SJSA1 (cell line): ENCODE measurements at regions not wholly inside any gene's neighbourhood (a gene's known extent, or its start where the extent isn't known, plus 50 kb on each side); places are given as distances from the start of the nearest gene placed in this dataset.
A peak's percentile ranks its signal among the peaks of the same experiment; 100 is the strongest.
"Not testable (repeated sequence)": the region's sequence is repeated elsewhere in the genome, so short reads cannot be mapped to it uniquely, and the experiment has no call there.

ENCODE experiments used
- DNase-seq, 2 experiments: peaks; one replicate each; pipeline ENCODE4 v3.0.0-alpha.2; 2015 to 2020; ENCODE audit warnings: low spot score in 2 of 2, low read depth in 1 of 2
- H3K27ac ChIP-seq: fragments of 250-450 bp; sonication (Bioruptor Pico); 2 replicates; pipeline ENCODE4 v1.5.1; 2020; ENCODE audit warnings: mild to moderate bottlenecking, moderate library complexity
- H3K27me3 ChIP-seq: fragments of 250-450 bp; sonication (Bioruptor Pico); replicated peaks from 2 replicates; pipeline ENCODE4 v1.5.1; 2020; ENCODE audit warnings: mild to moderate bottlenecking, moderate library complexity
- H3K36me3 ChIP-seq: fragments of 250-450 bp; sonication (Bioruptor Pico); 2 replicates; pipeline ENCODE4 v1.5.1; 2020; ENCODE audit warnings: mild to moderate bottlenecking
- H3K4me1 ChIP-seq: fragments of 250-450 bp; sonication (Bioruptor Pico); replicated peaks from 2 replicates; pipeline ENCODE4 v1.6.1; 2021; ENCODE audit warnings: mild to moderate bottlenecking
- H3K4me3 ChIP-seq: fragments of 250-450 bp; sonication (Bioruptor Pico); 2 replicates; pipeline ENCODE4 v1.5.1; 2020; ENCODE audit warnings: mild to moderate bottlenecking
- H3K9me3 ChIP-seq: fragments of 250-450 bp; sonication (Bioruptor Pico); replicated peaks from 2 replicates; pipeline ENCODE4 v1.5.1; 2020; ENCODE audit warnings: mild to moderate bottlenecking

DNA sequence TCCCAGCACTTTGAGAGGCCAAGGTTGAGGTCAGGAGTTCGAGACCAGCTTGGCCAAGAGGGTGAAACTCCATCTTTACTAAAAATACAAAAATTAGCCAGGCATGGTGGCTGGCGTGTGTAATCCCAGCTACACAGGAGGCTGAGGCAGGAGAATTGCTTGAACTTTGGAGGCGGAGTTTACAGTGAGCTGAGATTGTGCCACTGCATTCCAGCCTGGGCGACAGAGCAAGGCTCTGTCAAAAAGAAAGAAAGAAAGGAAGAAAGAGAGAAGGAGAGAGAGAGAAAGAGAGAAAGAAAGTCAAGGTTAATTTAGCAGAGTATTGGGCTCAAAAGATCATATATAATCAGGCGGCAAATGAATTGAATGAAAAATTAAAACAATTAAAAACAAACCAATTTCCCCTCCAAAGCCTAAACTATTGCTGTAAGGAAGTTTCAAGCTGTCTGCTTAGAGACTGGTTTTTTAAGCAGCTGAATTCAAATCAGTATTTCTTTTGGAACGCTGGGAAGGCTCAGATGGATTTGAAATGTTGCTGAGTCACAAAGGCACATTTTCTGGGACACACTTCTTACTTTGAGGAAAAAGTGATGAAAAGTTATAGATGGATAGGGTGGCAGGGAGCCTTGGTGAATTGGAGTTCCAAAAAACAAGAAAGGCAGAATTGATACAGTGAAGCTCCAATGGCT, 81.3 kb upstream of the BHLHE40 start:
- H3K4me3 ChIP-seq: no peak overlapping the region
- H3K27me3 ChIP-seq: no peaks in the 10 kb centered on the region
- DNase-seq: no peak
- no peaks in the 10 kb centered on the region for H3K9me3 ChIP-seq
- peaks cover 22% of the 10 kb centered on the region for H3K4me1 ChIP-seq
- no peaks in the 10 kb centered on the region for H3K36me3 ChIP-seq
- peak overlapping the region; percentile 26; the same call in 1 of the 2 replicates for H3K27ac ChIP-seq

DNA sequence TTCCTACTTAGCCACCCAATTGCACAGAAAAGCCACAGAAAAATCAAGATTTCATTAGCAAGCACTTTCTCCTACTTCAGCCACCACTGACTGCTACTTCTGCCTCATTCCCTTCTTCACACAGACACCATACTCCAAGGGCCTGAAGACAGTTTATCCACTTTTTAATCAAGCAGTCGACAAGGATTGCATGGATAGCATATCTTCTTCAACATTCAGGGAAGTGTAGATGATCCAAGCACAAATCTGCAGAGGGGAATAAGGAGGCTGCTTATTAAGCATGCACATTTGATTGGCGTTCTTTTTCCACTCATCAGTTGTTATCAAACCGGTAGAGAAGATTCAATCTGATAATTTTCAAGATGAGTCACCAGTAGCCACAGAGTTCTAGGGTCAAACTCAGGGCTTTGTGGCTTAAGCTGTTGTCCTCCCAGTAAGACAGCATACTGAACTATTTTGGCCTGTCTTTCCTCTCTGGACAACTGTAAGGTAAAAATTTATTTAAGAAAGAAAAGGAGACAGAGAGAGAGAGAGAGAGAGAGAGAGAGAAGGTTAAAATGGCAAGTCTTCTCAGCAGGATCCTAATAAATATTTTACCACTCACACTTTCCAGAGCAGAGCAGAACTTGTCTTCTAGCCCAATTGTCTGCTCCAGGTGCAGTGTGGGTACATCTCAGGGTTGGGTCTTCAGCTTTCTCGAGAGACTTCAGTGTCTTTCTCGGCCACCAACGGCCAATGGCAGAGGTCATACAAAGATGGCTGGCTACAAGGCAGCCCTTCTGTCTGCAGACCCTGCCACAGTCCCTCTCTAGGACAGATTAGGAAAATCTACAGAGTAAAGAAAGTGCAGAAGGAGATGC, 80.6 kb upstream of the BHLHE40 start:
- DNase-seq: no peak
- Histone ChIP-seq H3K9me3 (no peaks in the 10 kb centered on the region), H3K27me3 (no peaks in the 10 kb centered on the region), H3K4me3 (no peak overlapping the region), H3K36me3 (no peaks in the 10 kb centered on the region), H3K27ac (peak overlapping the region; percentile 26; the same call in 1 of the 2 replicates), H3K4me1 (peaks cover 22% of the 10 kb centered on the region)

DNA sequence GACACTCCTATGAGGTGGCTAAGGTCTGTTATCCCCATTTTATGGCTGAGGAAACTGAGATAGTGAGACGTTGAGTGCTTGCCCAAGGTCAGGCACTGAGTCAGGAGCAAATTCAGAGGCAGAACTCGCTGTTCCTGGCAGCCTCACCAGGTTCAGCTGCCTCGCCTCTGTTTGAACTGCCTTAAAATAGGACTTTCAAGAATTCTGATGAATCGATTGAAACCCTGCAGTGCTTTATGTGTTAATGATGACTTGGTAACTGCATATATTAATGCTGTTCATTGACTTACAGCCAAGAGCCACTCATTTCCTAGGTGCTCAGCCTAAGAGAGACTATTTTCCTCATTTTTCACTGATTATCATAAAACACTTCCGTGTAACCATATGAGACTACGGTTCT, 79.5 kb upstream of the BHLHE40 start:
- peaks cover 22% of the 10 kb centered on the region for H3K4me1 ChIP-seq
- no peak for DNase-seq
- H3K27me3 ChIP-seq: no peaks in the 10 kb centered on the region
- H3K36me3 ChIP-seq: no peaks in the 10 kb centered on the region
- H3K27ac ChIP-seq: no peak overlapping the region
- H3K9me3 ChIP-seq: no peaks in the 10 kb centered on the region
- H3K4me3 ChIP-seq: no peak overlapping the region

DNA sequence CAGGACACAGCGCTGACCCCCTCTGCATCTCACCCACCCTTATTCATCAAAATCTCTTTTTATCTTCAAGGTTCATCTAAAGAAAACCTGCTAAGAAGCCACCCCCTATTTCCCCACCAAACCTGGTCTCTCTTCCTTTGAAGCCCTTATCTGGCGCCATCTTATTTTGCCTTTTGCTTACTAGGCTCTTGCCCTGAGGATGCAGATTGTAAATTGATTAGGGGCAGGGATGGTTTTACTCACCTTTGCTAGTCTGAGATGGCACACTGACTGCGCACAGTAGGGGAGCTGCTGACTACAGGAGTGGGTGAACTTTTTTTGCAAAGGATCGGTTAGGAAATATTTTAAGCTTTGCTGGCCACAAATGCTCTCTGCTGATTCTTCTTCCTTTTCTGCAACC, 78.9 kb upstream of the BHLHE40 start:
- Histone ChIP-seq H3K36me3 (no peaks in the 10 kb centered on the region), H3K27me3 (no peaks in the 10 kb centered on the region), H3K4me1 (peaks cover 22% of the 10 kb centered on the region), H3K4me3 (no peak overlapping the region), H3K9me3 (no peaks in the 10 kb centered on the region), H3K27ac (no peak overlapping the region)
- DNase-seq: no peak

DNA sequence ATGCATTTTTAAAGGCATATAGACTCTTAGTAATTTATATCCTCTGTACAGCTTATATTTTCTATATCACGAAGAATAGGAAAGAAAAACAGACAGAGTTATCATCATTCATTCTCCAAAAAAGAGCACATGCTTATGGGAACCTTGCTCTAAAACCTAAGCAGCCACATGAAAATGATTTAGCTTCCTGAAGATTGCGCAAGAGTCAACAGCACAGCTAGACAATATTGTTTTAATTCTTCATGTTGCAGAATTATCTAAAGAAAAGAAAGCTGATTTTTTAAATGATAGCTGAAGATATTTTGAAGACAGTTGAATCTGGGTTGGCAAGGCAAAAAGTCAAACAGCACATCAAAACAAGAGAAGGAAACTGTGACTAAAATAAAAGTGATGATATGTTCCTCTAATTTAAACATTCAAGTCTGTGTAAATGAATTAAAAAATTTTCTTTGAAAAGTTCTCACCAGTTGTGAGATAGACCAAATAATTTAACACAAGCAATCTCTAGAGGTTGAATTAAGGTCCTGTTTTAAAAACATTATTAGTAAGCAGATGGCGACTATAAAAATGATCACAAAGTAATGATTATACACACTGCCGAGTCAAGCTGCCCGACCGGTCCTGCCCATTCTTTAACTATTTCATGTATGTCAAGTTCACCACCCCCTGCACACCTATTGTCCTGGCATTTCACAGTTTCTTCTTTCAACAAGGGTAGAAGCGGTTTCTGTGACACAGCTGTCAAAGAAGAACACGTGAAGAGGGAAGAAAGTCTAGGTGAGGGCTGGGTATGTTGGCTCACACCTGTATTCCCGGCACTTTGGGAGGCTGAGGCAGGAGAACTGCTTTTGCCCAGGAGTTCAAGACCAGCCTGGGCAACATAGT, 74.2 kb upstream of the BHLHE40 start:
- Histone ChIP-seq H3K4me3 (no peak overlapping the region), H3K4me1 (peaks cover 7% of the 10 kb centered on the region; the same call in 1 of the 2 replicates), H3K36me3 (no peaks in the 10 kb centered on the region), H3K27me3 (no peaks in the 10 kb centered on the region), H3K9me3 (no peaks in the 10 kb centered on the region), H3K27ac (no peak overlapping the region)
- DNase-seq: no peak

DNA sequence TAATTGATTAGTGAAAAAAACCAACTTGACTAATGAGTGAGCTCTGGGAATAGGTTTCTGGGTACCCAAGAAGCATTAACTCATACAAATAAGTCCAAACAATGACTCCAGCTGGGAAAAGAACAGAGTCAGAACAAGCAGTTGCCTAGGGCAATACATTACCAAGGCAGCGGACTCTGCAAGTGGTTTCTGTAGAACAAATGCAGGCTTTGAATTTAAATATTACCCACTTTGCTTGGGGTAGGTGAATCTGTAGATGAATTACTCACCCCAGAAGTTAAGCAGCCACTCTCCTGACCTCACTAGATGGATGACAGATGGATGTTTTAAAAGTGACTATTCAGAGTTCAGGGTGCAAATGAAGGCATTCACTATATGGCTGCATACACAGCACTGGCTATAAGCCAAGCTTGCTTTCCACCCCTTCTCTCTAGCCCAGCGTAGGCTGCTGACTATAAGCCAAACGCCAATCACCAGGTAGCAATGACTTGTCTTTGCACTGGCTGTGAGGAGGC, 73.1 kb upstream of the BHLHE40 start:
- H3K4me1 ChIP-seq: peaks cover 7% of the 10 kb centered on the region; the same call in 1 of the 2 replicates
- DNase-seq: no peak
- H3K36me3 ChIP-seq: no peaks in the 10 kb centered on the region
- no peak overlapping the region for H3K4me3 ChIP-seq
- H3K27ac ChIP-seq: no peak overlapping the region
- H3K27me3 ChIP-seq: no peaks in the 10 kb centered on the region
- no peaks in the 10 kb centered on the region for H3K9me3 ChIP-seq

DNA sequence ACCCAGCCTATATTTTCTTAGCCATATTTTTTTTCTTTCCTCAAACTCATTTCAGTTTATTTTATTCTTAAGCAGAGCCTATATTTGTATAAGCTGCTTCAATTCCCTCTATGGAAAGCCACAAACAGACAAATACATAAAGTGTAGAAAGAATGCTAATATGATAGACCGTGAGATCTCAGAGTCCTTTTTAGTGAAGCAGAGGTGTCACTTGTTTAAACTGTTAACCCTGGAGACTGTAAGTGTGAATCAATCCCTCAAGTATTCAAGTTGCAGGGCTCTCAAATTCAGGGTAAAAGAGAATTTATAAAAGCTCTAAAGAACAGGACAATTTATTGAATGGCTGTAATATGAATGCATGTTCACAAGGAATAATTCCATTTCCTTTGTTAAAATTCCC, 72.2 kb upstream of the BHLHE40 start:
- no peak for DNase-seq
- H3K4me3 ChIP-seq: no peak overlapping the region
- no peaks in the 10 kb centered on the region for H3K9me3 ChIP-seq
- H3K36me3 ChIP-seq: no peaks in the 10 kb centered on the region
- H3K27ac ChIP-seq: no peak overlapping the region
- H3K4me1 ChIP-seq: peaks cover 3% of the 10 kb centered on the region; the same call in 1 of the 2 replicates
- no peaks in the 10 kb centered on the region for H3K27me3 ChIP-seq

DNA sequence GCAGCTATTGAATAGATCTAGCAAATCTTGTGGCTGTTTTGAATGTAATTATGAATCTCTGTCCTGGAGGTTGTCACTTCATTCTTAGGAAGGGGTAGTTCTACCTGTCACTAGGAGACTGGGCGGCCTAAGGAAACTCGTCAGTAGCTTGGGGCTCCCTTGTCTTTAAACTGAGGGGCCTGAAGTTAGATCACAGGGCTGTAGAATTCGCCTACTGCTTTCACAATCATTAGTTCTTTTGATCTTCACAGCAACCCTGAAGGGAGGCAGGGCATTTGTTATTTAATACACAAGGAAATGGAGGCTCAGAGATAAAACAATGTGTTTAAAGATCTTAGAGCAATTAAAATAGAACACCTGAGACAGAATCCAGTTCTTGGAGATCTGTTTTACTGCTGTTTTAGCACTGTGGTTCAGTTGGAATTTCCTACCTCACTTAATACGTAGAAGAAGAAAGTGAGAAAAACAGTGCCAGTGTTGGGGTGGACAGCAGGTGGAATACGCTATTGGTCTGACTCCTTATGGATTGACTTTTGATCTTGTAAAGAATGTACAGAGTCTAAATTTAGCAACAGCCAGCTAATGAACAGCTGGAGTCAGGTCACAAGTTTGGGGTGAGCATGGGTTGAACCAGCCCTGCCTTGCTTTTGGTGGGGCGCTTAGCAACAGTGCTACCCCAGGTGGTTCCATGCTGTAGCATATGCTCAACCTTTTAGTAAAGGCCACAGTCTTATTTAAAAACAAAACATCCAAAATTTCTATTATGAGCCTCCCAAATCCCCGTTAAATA, 71.4 kb upstream of the BHLHE40 start:
- Histone ChIP-seq H3K27me3 (no peaks in the 10 kb centered on the region), H3K4me1 (no peaks in the 10 kb centered on the region), H3K4me3 (no peak overlapping the region), H3K9me3 (no peaks in the 10 kb centered on the region), H3K27ac (no peak overlapping the region), H3K36me3 (no peaks in the 10 kb centered on the region)
- DNase-seq: no peak

DNA sequence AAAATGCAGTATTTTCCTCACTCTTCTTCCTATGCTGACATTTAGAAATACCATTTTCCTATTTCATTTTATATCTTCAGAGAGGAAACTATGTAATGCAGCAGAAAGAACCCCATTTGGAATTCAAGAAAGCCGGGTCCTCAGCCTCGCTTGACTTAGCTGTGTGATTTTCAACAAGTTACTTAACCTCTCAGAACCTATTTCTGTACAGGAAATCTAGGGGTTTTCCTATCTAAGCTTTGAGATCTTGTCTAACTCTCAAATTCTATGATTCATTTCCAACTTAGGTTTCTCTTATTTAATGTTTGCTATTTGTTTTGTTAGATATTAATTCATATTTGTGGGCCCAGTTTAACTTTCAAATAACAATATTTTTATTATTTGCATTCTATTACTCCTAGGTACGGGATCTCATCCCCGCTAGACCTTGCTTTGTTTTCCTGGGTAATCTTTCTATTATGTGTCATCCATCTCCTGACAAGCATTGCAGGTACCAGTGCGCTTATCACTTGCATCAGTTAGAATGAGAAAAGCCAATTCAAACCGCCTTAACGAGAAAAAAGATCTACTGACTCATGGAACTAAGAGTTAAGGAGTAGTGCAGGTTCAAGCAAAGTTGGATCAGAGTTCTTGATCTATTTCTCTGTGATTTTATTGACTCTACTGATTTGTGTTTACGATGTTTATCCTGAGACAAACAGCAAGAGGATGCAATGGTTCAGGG, 70.6 kb upstream of the BHLHE40 start:
- Histone ChIP-seq H3K27me3 (no peaks in the 10 kb centered on the region), H3K27ac (no peak overlapping the region), H3K4me3 (no peak overlapping the region), H3K36me3 (no peaks in the 10 kb centered on the region), H3K9me3 (no peaks in the 10 kb centered on the region), H3K4me1 (no peaks in the 10 kb centered on the region)
- DNase-seq: no peak

DNA sequence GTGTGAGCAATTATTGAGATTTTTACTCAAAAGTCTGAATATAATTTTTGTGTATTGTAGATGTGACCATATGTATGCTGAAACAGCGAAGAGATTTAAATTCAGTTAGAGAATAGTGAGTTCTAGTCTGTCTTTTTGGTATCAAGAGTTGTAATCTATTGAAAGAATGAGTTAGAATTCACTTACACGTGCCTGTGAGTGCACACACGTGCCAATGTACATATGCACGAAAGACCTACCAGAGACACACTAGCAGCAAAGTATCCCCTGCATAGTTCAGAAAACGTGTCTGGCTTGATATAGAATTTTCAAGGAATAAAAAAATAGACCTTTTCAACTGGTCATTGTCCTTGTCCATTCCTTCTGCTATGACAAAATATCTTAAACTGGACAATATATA, 64.8 kb upstream of the BHLHE40 start:
- Histone ChIP-seq H3K4me3 (no peak overlapping the region), H3K36me3 (no peaks in the 10 kb centered on the region), H3K27me3 (no peaks in the 10 kb centered on the region), H3K27ac (no peak overlapping the region), H3K4me1 (no peaks in the 10 kb centered on the region), H3K9me3 (no peaks in the 10 kb centered on the region)
- DNase-seq: no peak

DNA sequence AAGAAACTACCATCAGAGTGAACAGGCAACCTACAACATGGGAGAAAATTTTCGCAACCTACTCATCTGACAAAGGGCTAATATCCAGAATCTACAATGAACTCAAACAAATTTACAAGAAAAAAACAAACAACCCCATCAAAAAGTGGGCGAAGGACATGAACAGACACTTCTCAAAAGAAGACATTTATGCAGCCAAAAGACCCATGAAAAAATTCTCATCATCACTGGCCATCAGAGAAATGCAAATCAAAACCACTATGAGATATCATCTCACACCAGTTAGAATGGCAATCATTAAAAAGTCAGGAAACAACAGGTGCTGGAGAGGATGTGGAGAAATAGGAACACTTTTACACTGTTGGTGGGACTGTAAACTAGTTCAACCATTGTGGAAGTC, 57.6 kb upstream of the BHLHE40 start:
- H3K4me3 ChIP-seq, DNase-seq, H3K27me3 ChIP-seq, H3K27ac ChIP-seq, H3K9me3 ChIP-seq, H3K36me3 ChIP-seq, H3K4me1 ChIP-seq: not testable (repeated sequence)

DNA sequence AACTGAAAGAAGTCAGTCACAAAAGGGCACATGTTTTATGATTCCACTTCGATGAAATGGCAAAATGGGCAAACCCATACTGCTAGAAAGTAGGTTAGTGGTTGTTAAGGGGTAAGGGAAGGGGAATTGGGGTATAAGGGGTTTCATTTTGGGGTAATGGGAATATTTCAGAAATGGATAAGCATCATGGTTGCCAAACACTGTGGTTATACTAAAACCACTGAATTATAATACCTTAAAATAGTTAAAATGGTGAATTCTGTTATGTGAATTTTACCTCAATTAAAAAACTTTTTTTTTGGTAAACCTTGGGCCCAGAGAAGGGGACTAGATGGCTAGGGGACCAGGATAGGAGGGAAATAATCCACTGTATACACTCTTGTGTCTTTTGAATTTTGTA, 52.3 kb upstream of the BHLHE40 start:
- Histone ChIP-seq H3K27me3 (no peaks in the 10 kb centered on the region), H3K36me3 (no peaks in the 10 kb centered on the region), H3K9me3 (no peaks in the 10 kb centered on the region), H3K4me3 (no peak overlapping the region), H3K27ac (no peak overlapping the region), H3K4me1 (no peaks in the 10 kb centered on the region)
- DNase-seq: no peak
